HUES64 (cell line): ENCODE measurements at regions not wholly inside any gene's neighbourhood (a gene's known extent, or its start where the extent isn't known, plus 50 kb on each side); places are given as distances from the start of the nearest gene placed in this dataset.

Experiments
- H3K27ac ChIP-seq: 2 replicates; pipeline ENCODE4 v1.7.0; 2013; ENCODE audit warnings: low read depth, low read length, inconsistent platforms
- H3K27me3 ChIP-seq: 2 replicates; pipeline ENCODE4 v1.6.1; 2013; ENCODE audit warnings: mild to moderate bottlenecking, low read length; ENCODE audit not compliant: insufficient read depth
- H3K36me3 ChIP-seq: 2 replicates; pipeline ENCODE4 v1.6.1; 2013; ENCODE audit warnings: mild to moderate bottlenecking, low read length; ENCODE audit not compliant: insufficient read depth
- H3K4me1 ChIP-seq: 2 replicates; pipeline ENCODE4 v1.6.1; 2013; ENCODE audit warnings: mild to moderate bottlenecking, low read length, moderate library complexity; ENCODE audit not compliant: insufficient read depth
- H3K4me3 ChIP-seq: 2 replicates; pipeline ENCODE4 v1.5.1; 2013; ENCODE audit warnings: mild to moderate bottlenecking, low read length, moderate library complexity
- H3K9ac ChIP-seq: 2 replicates; pipeline ENCODE4 v1.6.1; 2013; ENCODE audit warnings: mild to moderate bottlenecking, low read depth, low read length
- H3K9me3 ChIP-seq: 2 replicates; pipeline ENCODE4 v1.6.1; 2013; ENCODE audit warnings: low read depth, low read length; ENCODE audit not compliant: insufficient read depth
- WGBS: fragments of 150-250, 120-280 bp; methylation state at CpG from one replicate; pipeline ENCODE4 v1.1.7; 2013; ENCODE audit warnings: missing lambda C conversion rate; 5-methylcytosine and 5-hydroxymethylcytosine counted together

DNA sequence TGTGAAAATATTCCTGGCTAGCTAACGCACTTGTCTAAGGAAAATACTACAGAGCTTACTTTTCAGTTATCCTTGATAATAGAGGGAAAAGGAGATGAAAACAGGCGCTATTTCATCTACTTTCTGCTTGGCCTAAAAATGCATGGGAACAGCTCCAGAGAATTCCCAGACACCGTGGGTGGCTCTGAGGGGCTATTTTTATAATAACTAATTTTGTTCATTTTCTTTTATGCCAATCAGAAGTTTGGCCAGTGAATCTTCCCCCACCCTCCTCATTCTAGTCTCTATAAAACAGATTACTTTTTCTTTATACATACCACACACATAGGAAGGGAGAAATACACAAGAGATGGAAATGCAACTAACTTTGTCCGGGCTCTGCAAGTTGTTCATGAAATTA is 322.9 kb downstream of the SETD4 start:
- 98% methylated on average over 4 of the region's 4 CpGs for WGBS
- Histone ChIP-seq H3K27ac (no peak overlapping the region), H3K4me1 (no peaks in the 10 kb centered on the region), H3K27me3 (no peaks in the 10 kb centered on the region), H3K9me3 (peaks cover 13% of the 10 kb centered on the region), H3K36me3 (no peaks in the 10 kb centered on the region), H3K4me3 (no peak overlapping the region), H3K9ac (no peak overlapping the region)

DNA sequence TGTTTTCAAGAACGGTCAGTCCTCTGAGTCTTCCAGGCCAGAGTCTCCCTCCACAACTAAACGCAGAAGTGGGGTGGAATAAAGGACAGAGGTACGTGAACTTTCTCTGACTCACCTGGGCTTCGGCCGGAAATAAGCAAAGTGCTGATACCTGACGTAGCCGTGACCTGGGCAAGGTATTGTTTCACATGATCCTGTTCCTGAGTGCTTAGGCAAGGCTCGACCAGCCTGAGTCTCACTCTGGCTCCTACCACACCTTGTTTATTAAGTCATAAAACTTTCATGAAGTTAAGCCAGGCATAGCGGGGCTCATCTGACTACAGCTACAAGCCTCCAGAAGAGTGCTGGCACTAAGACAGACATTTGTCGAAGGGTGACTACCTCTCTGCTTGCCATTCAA is 327.5 kb downstream of the SETD4 start:
- Histone ChIP-seq H3K36me3 (no peaks in the 10 kb centered on the region), H3K9me3 (no peaks in the 10 kb centered on the region), H3K4me1 (no peaks in the 10 kb centered on the region), H3K27me3 (no peaks in the 10 kb centered on the region), H3K9ac (no peak overlapping the region), H3K27ac (no peak overlapping the region), H3K4me3 (no peak overlapping the region)
- 96% methylated on average over 10 of the region's 10 CpGs for WGBS

DNA sequence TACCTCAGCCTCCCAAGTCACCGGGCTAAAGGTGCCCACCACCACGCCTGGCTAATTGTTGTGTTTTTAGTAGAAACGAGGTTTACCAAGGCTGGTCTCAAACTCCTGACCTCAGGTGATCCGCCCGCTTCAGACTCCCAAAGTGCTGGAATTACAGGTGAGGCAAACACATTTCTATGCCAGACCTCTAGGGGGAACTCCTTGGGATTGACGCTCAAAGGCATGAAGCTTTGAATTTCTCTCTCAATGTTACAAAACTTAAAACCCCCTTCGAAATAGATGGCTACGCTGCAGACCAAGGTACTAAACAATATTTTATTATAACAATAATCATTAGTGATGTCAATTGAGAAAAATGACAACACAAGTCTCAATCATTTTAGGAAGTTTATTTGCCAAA is 330.0 kb downstream of the SETD4 start:
- H3K4me3 ChIP-seq = no peak overlapping the region
- H3K4me1 ChIP-seq = no peaks in the 10 kb centered on the region
- H3K27ac ChIP-seq = no peak overlapping the region
- no peak overlapping the region for H3K9ac ChIP-seq
- 90% methylated on average over 7 of the region's 8 CpGs for WGBS
- no peaks in the 10 kb centered on the region for H3K9me3 ChIP-seq
- no peaks in the 10 kb centered on the region for H3K36me3 ChIP-seq
- H3K27me3 ChIP-seq = no peaks in the 10 kb centered on the region

DNA sequence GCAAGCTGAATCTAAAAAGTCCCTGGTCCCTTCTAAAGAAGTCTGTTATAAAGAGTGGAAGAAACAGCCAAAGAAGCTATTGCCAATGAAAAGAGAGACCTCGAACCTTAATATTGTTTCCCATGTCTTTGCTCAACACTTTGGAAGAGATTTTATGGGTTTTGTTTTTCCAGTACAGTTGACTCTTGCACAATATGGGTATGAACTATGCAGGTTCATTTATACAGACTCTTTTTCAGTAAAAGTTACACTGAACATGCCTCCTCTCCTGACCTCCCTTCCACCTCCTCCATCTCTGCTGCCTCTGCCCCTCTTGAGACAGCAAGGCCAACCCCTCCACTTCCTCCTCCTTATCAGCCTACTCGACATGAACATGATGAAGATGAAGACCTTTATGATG is 332.5 kb downstream of the SETD4 start:
- no peaks in the 10 kb centered on the region for H3K4me1 ChIP-seq
- H3K9me3 ChIP-seq = no peaks in the 10 kb centered on the region
- WGBS = 100% methylated on average over 2 of the region's 2 CpGs
- H3K36me3 ChIP-seq = no peaks in the 10 kb centered on the region
- H3K27me3 ChIP-seq = no peaks in the 10 kb centered on the region
- H3K27ac ChIP-seq = no peak overlapping the region
- no peak overlapping the region for H3K9ac ChIP-seq
- H3K4me3 ChIP-seq = no peak overlapping the region

DNA sequence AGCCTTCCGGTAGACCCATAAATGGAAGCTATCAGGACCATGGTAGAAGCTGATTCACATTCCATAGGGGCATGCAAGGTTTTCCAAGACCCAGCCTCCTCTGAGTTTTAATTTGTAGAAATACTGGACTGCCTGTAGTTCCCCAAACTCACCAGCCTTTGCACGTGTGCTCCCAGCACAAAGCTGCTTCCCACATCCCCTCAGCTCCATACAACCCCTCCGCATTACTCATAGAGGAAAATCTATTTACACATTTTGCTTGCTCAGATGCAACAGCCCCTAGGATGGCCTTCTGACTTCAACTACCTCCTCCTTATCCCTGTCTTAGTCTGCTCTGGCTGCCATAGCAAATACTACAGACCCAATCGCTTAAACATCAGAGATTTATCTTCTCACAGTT is 336.2 kb downstream of the SETD4 start:
- 91% methylated on average over 4 of the region's 4 CpGs for WGBS

DNA sequence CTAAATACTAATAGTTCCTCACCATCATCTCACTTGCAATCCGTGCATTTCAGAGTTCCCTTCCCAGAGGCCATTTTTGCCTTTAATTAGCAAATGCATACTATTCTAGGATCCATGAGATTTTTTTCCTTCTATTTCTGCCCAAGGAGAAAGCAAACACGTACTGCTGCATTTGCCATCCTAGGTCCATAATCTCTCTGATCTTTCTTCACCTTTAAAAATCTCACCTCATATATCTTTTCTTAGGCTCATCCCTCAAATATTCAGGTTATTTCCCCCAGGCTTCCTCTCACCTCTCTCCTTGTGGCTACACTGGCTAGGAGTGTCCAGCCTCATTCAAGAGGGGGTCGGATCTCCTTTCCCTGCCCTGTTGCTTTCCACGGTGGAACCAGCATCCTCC is 338.6 kb downstream of the SETD4 start:
- Histone ChIP-seq H3K4me3 (no peak overlapping the region), H3K9ac (no peak overlapping the region), H3K27me3 (peaks cover 23% of the 10 kb centered on the region), H3K36me3 (no peaks in the 10 kb centered on the region), H3K9me3 (no peaks in the 10 kb centered on the region), H3K4me1 (peaks cover 6% of the 10 kb centered on the region; the same call in 1 of the 2 replicates), H3K27ac (no peak overlapping the region)
- WGBS = 70% methylated on average over 4 of the region's 4 CpGs

More for the DNA sequence above, 336.2 kb downstream of the SETD4 start:
- H3K9me3 ChIP-seq = no peaks in the 10 kb centered on the region
- peaks cover 6% of the 10 kb centered on the region; the same call in 1 of the 2 replicates for H3K27me3 ChIP-seq
- H3K27ac ChIP-seq = no peak overlapping the region
- no peak overlapping the region for H3K4me3 ChIP-seq
- H3K36me3 ChIP-seq = no peaks in the 10 kb centered on the region
- H3K4me1 ChIP-seq = no peaks in the 10 kb centered on the region
- no peak overlapping the region for H3K9ac ChIP-seq

DNA sequence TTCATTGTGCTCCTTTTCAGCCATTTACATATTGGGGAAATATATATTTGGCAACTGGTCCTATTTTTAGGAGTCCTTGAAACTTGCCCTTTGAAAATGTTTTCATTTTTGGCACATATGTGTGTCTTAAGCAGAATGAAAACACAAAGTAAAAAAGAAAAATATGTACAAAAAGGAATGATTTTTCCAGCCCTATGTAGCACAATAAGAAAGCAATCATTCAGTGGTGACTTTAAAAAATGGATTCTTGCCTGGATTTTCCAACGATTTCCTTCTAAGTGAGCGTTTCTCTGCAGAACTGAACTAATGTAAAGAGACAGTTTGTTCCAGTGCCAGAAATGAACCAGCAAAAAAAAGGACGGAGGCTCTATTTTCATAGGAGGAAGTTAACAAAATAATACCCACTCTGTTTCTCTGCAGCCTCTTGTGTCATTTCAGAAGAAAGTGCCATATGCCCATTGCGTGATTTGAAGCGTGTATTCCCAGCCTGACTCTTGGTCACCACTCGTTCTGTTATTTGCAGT is 340.1 kb downstream of the SETD4 start:
- no peak overlapping the region for H3K4me3 ChIP-seq
- no peak overlapping the region for H3K27ac ChIP-seq
- no peaks in the 10 kb centered on the region for H3K36me3 ChIP-seq
- H3K9ac ChIP-seq = no peak overlapping the region
- H3K27me3 ChIP-seq = peaks cover 37% of the 10 kb centered on the region
- H3K4me1 ChIP-seq = peaks cover 6% of the 10 kb centered on the region; the same call in 1 of the 2 replicates
- no peaks in the 10 kb centered on the region for H3K9me3 ChIP-seq
- 94% methylated on average over 6 of the region's 6 CpGs for WGBS

DNA sequence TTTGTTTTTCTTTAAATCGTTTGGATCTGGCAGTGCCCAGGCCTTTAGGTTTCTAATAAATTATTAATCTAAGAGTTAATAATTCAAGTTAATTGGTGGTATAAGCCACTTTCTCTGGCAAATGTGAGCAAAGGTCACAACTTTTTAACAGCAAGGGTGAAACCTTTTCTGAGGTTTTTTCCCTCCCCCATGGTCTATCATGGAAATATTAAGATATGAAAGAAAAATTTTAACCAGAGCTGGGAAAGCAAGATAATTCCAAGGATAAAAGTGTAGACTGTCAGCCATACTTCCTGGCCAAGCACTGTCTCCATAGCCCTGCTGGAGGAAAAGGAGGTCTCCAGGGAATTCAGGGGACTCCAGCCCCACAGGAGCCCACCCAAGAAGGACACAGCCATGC is 341.2 kb downstream of the SETD4 start:
- Histone ChIP-seq H3K9ac (no peak overlapping the region), H3K4me3 (no peak overlapping the region), H3K27me3 (peaks cover 42% of the 10 kb centered on the region), H3K9me3 (no peaks in the 10 kb centered on the region), H3K4me1 (peaks cover 6% of the 10 kb centered on the region; the same call in 1 of the 2 replicates), H3K36me3 (no peaks in the 10 kb centered on the region), H3K27ac (no peak overlapping the region)
- WGBS = no CpG with 5 or more reads among the region's 1 CpG

DNA sequence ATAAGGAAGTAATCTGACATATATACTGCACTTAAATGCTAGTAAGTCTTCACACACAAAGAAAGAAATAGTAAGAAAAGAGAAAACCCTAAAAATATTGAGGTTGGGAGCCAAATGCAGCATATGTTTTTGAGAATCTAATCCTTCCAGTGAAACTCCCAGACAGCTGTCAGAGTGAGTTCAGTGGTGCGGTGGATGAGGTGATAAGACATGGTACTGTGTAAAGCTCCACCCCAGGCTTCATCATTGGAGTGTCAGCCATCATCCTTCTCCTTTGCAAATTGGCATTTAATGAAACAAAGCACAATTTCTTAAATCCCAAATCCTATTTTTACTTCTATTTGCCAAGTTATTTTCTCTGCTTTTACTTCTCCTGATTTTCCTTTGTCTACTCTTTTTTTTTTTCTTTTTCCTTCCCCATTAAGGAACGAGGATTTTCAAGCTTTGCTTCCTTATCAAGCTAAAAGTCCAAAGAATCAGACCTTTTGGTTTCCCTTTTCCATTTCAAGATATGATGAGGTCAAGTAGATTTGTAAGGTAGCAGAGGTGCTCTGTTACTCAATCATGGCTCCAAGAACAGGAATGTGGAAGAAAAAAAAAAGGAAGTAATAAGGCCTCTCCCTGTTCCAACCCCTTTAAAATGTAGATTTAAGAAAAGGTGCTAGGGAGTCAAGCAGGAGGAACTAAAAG is 343.3 kb downstream of the SETD4 start:
- no peaks in the 10 kb centered on the region for H3K9me3 ChIP-seq
- no peak overlapping the region for H3K27ac ChIP-seq
- H3K9ac ChIP-seq = no peak overlapping the region
- H3K27me3 ChIP-seq = peaks cover 42% of the 10 kb centered on the region
- 83% methylated on average over 2 of the region's 2 CpGs for WGBS
- no peaks in the 10 kb centered on the region for H3K36me3 ChIP-seq
- peaks cover 6% of the 10 kb centered on the region; the same call in 1 of the 2 replicates for H3K4me1 ChIP-seq
- no peak overlapping the region for H3K4me3 ChIP-seq

DNA sequence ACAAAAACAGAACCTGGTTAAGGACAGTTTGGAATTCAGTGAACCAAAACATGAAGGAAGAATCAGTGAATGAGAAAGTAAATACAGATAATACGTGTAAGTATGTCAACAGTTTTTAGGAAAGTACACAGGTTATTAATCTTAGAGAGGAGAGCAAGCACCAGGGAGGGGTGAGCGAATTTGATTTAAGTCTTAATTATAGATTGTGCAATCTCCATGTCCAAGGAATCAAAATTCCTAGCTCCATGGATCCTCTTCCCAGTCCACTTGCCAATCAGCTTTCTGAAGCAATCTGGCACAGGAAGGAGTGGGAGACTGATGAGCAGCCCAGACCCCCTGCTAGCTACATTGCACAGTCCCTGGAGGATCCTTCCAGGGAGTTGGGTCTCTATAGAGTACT is 346.4 kb downstream of the SETD4 start:
- Histone ChIP-seq H3K4me1 (peaks cover 6% of the 10 kb centered on the region; the same call in 1 of the 2 replicates), H3K27ac (no peak overlapping the region), H3K27me3 (peaks cover 36% of the 10 kb centered on the region), H3K4me3 (no peak overlapping the region), H3K9me3 (no peaks in the 10 kb centered on the region), H3K9ac (no peak overlapping the region), H3K36me3 (no peaks in the 10 kb centered on the region)
- 89% methylated on average over 2 of the region's 2 CpGs for WGBS

DNA sequence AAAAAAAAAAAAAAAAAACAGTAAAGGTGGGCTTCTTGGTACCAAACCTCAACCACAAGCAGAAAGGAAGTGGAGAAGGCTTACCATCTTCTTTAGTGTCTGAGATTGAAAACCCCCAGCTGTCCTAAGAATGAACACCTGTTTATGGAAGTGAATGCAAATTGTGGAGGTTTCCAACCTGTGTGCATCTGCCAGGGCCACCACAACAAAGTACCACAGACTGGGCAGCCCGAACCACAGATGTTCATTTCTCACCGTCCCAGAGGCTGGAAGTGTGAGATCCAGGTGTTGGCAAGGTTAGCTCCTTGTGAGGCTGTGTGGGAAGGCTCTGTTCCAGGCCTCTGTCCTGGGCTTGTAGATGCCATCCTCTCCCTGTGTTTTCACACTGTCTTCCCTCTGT is 348.7 kb downstream of the SETD4 start:
- H3K27ac ChIP-seq = no peak overlapping the region
- peaks cover 19% of the 10 kb centered on the region for H3K27me3 ChIP-seq
- no peak overlapping the region for H3K4me3 ChIP-seq
- no peaks in the 10 kb centered on the region for H3K36me3 ChIP-seq
- H3K4me1 ChIP-seq = no peaks in the 10 kb centered on the region
- WGBS = 95% methylated on average over 2 of the region's 2 CpGs
- no peak overlapping the region for H3K9ac ChIP-seq
- H3K9me3 ChIP-seq = no peaks in the 10 kb centered on the region
